Tibial artery (tissue), 4 donors: ENCODE measurements at regions not wholly inside any gene's neighbourhood (a gene's known extent, or its start where the extent isn't known, plus 50 kb on each side); places are given as distances from the start of the nearest gene placed in this dataset.
A peak's percentile ranks its signal among the peaks of the same experiment; 100 is the strongest.

ENCODE experiments used
- DNase-seq, 2 donors: peaks; one replicate each; pipeline ENCODE4 v3.0.0-alpha.2; 2019
- H3K27ac ChIP-seq, 2 donors: fragments of 200-600 bp; sonication (generic) in 1 of 2; 1 replicate in 1 of 2; 2 replicates in 1 of 2; pipeline ENCODE4 v1.5.1; 2018 to 2019; ENCODE audit warnings: mild to moderate bottlenecking in 1 of 2
- H3K27me3 ChIP-seq, 2 donors: fragments of 200-600 bp; sonication (generic) in 1 of 2; one replicate each; pipeline versions ENCODE4 v1.5.1 to v1.6.0; 2016 to 2019
- H3K36me3 ChIP-seq, 3 donors: fragments of 200-600 bp; sonication (generic) in 2 of 3; one replicate each; pipeline ENCODE4 v1.5.1; 2016 to 2019; ENCODE audit warnings: mild to moderate bottlenecking in 2 of 3
- H3K4me1 ChIP-seq, 4 donors: fragments of 200-600 bp; sonication (generic) in 2 of 4; 1 replicate in 3 of 4; 2 replicates in 1 of 4; pipeline ENCODE4 v1.5.1; 2016 to 2019
- H3K4me3 ChIP-seq, 2 donors: fragments of 200-600 bp; sonication (generic) in 1 of 2; 1 replicate in 1 of 2; 2 replicates in 1 of 2; pipeline ENCODE4 v1.5.1; 2018 to 2019; ENCODE audit warnings: mild to moderate bottlenecking in 2 of 2
- H3K9me3 ChIP-seq, 3 donors: fragments of 200-600 bp; sonication (generic) in 1 of 3; one replicate each; pipeline ENCODE4 v1.5.1; 2016 to 2019
- intact Hi-C: fragments of 100-400 bp; cut with DNase I; formaldehyde crosslinking; loops from one replicate; pipeline ENCODE4 v1.15.0; 2023; ENCODE audit warnings: low total_unique reads
- TF ChIP-seq, protein P1 (sequence below), 2 experiments: fragments of 200-600 bp in 1 of 2; fragments of 450-650 bp in 1 of 2; IDR thresholded peaks; one replicate each; pipeline ENCODE4 v1.5.1; 2017 to 2019; ENCODE audit warnings: antibody characterized with exemption in 2 of 2, mild to moderate bottlenecking in 1 of 2, moderate library complexity in 1 of 2

DNA sequence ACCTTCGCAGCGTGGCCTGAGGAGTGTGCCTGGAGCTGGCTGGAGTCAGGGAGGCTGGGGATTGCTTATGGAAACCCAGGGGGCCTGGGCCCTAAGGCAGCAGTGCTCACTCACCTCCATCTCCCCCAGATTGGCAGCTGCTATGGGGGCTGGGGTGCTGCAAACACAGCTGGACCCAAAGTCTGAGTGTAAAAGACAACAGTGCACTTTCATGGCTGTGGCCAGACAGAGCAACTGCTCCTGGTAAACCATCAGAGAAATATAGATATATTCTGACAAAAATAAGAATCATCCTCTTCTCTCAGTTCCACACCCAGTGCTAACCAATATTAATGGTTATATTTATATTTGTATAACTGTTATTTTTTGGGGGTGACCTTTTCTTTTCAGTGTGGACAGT is 123.9 kb downstream of the TENT4A start:
- DNase-seq, result no peak
- peaks cover 0 to 7% (median 0%) of the 10 kb centered on the region in 3 donors for H3K9me3 ChIP-seq
- no peaks in the 10 kb centered on the region for H3K36me3 ChIP-seq

DNA sequence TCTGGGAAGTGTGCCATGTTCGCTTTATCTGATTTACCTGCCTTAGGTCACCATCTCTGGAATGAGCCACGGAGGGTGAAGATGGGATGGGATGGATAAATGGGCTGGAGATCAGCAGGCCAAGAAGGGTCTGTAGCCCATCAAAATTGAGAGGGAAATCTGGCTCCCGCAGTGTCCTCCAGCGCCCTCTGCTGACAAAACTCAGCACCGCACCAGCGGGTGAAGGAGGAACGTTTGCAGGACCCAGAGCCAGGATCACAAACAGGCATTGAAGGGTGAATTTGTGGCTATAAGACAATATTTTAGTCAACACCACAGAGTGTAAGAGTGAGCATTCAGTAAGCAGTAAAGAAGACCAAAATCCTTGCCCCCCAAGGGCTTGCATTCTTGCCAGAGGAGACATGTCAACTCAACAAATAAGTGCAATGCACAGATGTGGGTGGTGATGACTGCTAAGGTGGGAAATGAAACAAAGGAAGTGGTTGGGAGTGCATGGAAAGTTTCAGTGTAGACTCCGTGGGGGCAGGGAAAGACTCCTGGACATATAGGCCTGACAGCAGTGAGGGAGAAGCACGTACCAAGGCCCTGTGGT is 124.4 kb downstream of the TENT4A start:
- TF ChIP-seq, protein P1, sequence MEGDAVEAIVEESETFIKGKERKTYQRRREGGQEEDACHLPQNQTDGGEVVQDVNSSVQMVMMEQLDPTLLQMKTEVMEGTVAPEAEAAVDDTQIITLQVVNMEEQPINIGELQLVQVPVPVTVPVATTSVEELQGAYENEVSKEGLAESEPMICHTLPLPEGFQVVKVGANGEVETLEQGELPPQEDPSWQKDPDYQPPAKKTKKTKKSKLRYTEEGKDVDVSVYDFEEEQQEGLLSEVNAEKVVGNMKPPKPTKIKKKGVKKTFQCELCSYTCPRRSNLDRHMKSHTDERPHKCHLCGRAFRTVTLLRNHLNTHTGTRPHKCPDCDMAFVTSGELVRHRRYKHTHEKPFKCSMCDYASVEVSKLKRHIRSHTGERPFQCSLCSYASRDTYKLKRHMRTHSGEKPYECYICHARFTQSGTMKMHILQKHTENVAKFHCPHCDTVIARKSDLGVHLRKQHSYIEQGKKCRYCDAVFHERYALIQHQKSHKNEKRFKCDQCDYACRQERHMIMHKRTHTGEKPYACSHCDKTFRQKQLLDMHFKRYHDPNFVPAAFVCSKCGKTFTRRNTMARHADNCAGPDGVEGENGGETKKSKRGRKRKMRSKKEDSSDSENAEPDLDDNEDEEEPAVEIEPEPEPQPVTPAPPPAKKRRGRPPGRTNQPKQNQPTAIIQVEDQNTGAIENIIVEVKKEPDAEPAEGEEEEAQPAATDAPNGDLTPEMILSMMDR (IDR thresholded peaks at IDR 0.05), result peak; percentile 34 to 45
- Histone ChIP-seq H3K9me3 (peaks cover 0 to 7% (median 0%) of the 10 kb centered on the region in 3 donors), H3K36me3 (no peaks in the 10 kb centered on the region), H3K4me1 (peaks cover 0 to 12% (median 4%) of the 10 kb centered on the region in 4 donors), H3K27ac (no peak overlapping the region), H3K27me3 (no peaks in the 10 kb centered on the region), H3K4me3 (no peak overlapping the region)
- no peak for DNase-seq
- intact Hi-C loops, result no loop called here

More for the DNA sequence above, 123.9 kb downstream of the TENT4A start:
- no peaks in the 10 kb centered on the region for H3K27me3 ChIP-seq
- intact Hi-C loops, result no loop called here
- H3K4me3 ChIP-seq, result no peak overlapping the region
- peaks cover 0 to 17% (median 7%) of the 10 kb centered on the region in 4 donors for H3K4me1 ChIP-seq
- no peak overlapping the region for H3K27ac ChIP-seq
- TF ChIP-seq, protein P1 (IDR thresholded peaks at IDR 0.05), result no peak

DNA sequence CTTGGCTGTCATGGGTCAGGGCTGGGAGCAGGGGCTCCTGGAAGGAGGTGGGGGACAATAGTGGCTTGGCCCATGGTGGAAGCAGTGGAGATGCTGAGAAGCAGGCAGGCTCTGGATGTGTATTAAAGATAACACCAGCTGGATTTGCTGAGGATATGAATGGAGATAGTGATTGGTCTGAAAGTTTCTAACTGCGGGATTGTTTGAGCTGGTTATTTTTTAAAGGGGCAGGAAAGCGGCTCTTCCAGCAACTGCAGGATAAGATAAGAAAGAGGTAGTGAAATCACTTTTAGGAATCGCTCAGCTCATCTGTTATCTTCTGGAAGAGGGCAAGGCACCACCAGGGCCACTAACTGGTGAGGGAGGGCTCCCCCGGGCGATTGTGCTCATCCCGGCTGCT is 125.5 kb downstream of the TENT4A start:
- DNase-seq, result no peak
- Histone ChIP-seq H3K9me3 (peaks cover 0 to 7% (median 0%) of the 10 kb centered on the region in 3 donors), H3K27ac (no peak overlapping the region), H3K4me1 (peaks cover 0 to 3% (median 0%) of the 10 kb centered on the region in 4 donors), H3K4me3 (no peak overlapping the region), H3K36me3 (no peaks in the 10 kb centered on the region), H3K27me3 (no peaks in the 10 kb centered on the region)
- intact Hi-C loops, result no loop called here
- TF ChIP-seq, protein P1 (IDR thresholded peaks at IDR 0.05), result no peak

DNA sequence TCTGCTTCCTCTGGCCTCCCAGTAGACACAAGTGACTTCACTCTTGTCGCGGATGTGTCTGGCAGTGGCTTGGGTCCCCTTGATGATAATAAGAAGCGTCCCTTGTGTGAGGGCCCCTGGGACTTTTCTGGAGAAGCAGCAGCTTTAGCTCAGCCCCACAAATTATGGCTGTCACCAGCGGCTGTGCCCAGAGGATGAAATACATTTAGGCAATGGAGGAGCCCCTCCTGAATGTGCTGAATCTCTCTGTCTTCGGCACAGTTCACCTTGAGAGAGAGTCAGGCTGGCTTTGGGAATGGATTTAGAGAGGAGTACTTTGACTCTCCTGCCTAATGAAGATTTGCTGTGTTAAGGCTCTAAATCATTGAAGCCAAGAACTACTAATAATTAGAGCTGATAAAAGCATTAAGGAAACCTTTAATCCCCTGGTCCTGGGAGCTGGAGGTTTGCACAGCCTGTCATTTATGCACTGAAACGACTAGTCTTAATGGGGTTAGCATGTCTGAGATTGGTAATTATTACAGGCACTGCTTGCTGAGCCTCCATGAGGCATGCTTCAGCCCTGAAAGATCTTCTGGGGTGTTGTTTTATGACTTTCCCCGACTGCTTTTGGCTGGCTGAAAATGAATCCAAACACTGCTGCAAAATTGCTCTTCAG is 127.0 kb downstream of the TENT4A start:
- H3K9me3 ChIP-seq, result peaks cover 0 to 7% (median 0%) of the 10 kb centered on the region in 3 donors
- intact Hi-C loops, result no loop called here
- no peak overlapping the region for H3K4me3 ChIP-seq
- H3K27me3 ChIP-seq, result no peaks in the 10 kb centered on the region
- no peaks in the 10 kb centered on the region for H3K4me1 ChIP-seq
- no peak overlapping the region for H3K27ac ChIP-seq
- TF ChIP-seq, protein P1 (IDR thresholded peaks at IDR 0.05), result no peak
- DNase-seq, result no peak
- H3K36me3 ChIP-seq, result no peaks in the 10 kb centered on the region

DNA sequence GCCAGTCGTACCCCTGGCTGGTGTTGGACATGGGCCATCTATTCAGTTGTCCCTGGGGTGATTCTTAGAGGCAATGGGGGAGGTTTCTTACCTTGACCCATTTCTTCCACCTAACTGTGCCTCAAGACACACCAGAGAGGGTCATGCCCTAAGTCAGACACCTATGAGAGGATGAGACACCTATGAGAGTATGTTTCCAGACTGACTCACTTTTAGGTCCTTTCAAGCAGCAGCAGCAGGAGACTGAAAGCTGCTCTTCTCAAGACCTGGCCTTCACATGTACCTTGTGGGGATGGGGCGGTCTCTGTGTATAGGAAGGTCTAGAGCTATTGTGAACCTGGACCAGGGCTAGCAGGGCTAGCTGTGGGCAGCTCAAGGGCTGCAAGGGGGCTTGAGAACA is 130.1 kb downstream of the TENT4A start:
- DNase-seq, result no peak
- Histone ChIP-seq H3K27ac (no peak overlapping the region), H3K4me1 (no peaks in the 10 kb centered on the region), H3K36me3 (no peaks in the 10 kb centered on the region), H3K4me3 (no peak overlapping the region), H3K27me3 (no peaks in the 10 kb centered on the region), H3K9me3 (no peaks in the 10 kb centered on the region)
- intact Hi-C loops, result no loop called here
- TF ChIP-seq, protein P1 (IDR thresholded peaks at IDR 0.05), result no peak
